IMR-90 (cell line): ENCODE measurements at regions not wholly inside any gene's neighbourhood (a gene's known extent, or its start where the extent isn't known, plus 50 kb on each side); places are given as distances from the start of the nearest gene placed in this dataset.

Source experiments
- ATAC-seq: fragments of 200-7000 bp; cut with Tn5 transposase; 2 replicates; pipeline ENCODE4 v1.9.1; 2020; ENCODE audit warnings: low read depth, mild to moderate bottlenecking, moderate library complexity
- BruUV-seq: library from RNA; stranded (reverse); fragments of 400-500 nt; replicated peaks from 2 replicates; lab custom pipeline; 2021; lab: Mats Ljungman, UMichigan
- CTCF ChIA-PET: fragments of 300-600 bp; formaldehyde crosslinking; extraction: SDS; loops from one replicate; lab custom pipeline; 2021; ENCODE audit warnings: antibody characterized with exemption; lab: Yijun Ruan, JAX
- POLR2A ChIA-PET: fragments of 300-600 bp; sonication (Branson Sonifier 250); formaldehyde crosslinking; loops from one replicate; lab custom pipeline; 2022; ENCODE audit warnings: antibody characterized with exemption; ENCODE audit not compliant: unreplicated experiment; lab: Charles Lee
- DNase-seq: peaks from one replicate; pipeline ENCODE4 v3.0.0; 2013
- H2AFZ ChIP-seq: replicated peaks from 2 replicates; pipeline ENCODE3; 2013; ENCODE audit warnings: low read length, mild to moderate bottlenecking; ENCODE audit not compliant: poor library complexity
- H2AK5ac ChIP-seq: 2 replicates; pipeline ENCODE4 v1.6.1; 2013; ENCODE audit warnings: low read depth, low read length, inconsistent platforms
- H2AK9ac ChIP-seq: replicated peaks from 2 replicates; pipeline ENCODE3; 2013; ENCODE audit warnings: mild to moderate bottlenecking, low read depth, low read length, moderate library complexity; ENCODE audit not compliant: poor library complexity
- H2BK120ac ChIP-seq: 2 replicates; pipeline ENCODE4 v1.6.1; 2013; ENCODE audit warnings: low read depth, low read length, inconsistent platforms
- H2BK15ac ChIP-seq: 3 replicates; pipeline ENCODE4 v1.6.1; 2013; ENCODE audit warnings: low read depth, low read length, inconsistent platforms
- H2BK20ac ChIP-seq: 2 replicates; pipeline ENCODE4 v1.6.1; 2013; ENCODE audit warnings: low read depth, mild to moderate bottlenecking, inconsistent platforms, low read length, moderate library complexity
- H2BK5ac ChIP-seq: 2 replicates; pipeline ENCODE4 v1.6.1; 2013; ENCODE audit warnings: mild to moderate bottlenecking, low read depth, low read length, inconsistent platforms; ENCODE audit not compliant: poor library complexity, severe bottlenecking
- H3K14ac ChIP-seq: replicated peaks from 2 replicates; pipeline ENCODE4 v1.6.1; 2013; ENCODE audit warnings: low read depth, low read length, inconsistent platforms
- H3K18ac ChIP-seq: 2 replicates; pipeline ENCODE4 v1.6.1; 2013; ENCODE audit warnings: low read depth, low read length, control low read depth
- H3K23ac ChIP-seq: 2 replicates; pipeline ENCODE4 v1.6.1; 2013; ENCODE audit warnings: low read depth, low read length, inconsistent platforms
- H3K27ac ChIP-seq: 2 replicates; pipeline ENCODE4 v1.5.1; 2013; ENCODE audit warnings: mild to moderate bottlenecking, control low read depth, low read length; ENCODE audit not compliant: insufficient read depth
- H3K27me3 ChIP-seq: 2 replicates; pipeline ENCODE4 v1.6.1; 2013; ENCODE audit warnings: low read length; ENCODE audit not compliant: control insufficient read depth, insufficient read depth
- H3K36me3 ChIP-seq: 2 replicates; pipeline ENCODE4 v1.6.1; 2013; ENCODE audit warnings: low read length, mixed read lengths; ENCODE audit not compliant: control insufficient read depth, insufficient read depth
- H3K4ac ChIP-seq: 2 replicates; pipeline ENCODE4 v1.6.1; 2013; ENCODE audit warnings: low read depth, low read length, inconsistent platforms
- H3K4me1 ChIP-seq: 2 replicates; pipeline ENCODE4 v1.6.1; 2013; ENCODE audit warnings: low read length, mixed read lengths; ENCODE audit not compliant: control insufficient read depth, insufficient read depth
- H3K4me2 ChIP-seq: 2 replicates; pipeline ENCODE4 v1.6.1; 2013; ENCODE audit warnings: low read depth, mild to moderate bottlenecking, control low read depth, low read length, moderate library complexity
- H3K4me3 ChIP-seq: 2 replicates; pipeline ENCODE4 v1.5.1; 2013; ENCODE audit warnings: low read depth, mild to moderate bottlenecking, control low read depth, low read length, moderate library complexity; ENCODE audit not compliant: insufficient read depth
- H3K56ac ChIP-seq: 2 replicates; pipeline ENCODE4 v1.6.1; 2013; ENCODE audit warnings: low read length, inconsistent platforms; ENCODE audit not compliant: insufficient read depth; ENCODE audit errors: extremely low read depth
- H3K79me1 ChIP-seq, 2 experiments: 2 replicates each; pipeline ENCODE4 v1.6.1; 2013; ENCODE audit warnings: low read length in 2 of 2, inconsistent platforms in 1 of 2, low read depth in 1 of 2
- H3K9ac ChIP-seq: 2 replicates; pipeline ENCODE4 v1.6.1; 2013; ENCODE audit warnings: low read depth, low read length, control low read depth
- H3K9me1 ChIP-seq: 2 replicates; pipeline ENCODE4 v1.6.1; 2013; ENCODE audit warnings: low read length, inconsistent platforms; ENCODE audit not compliant: insufficient read depth
- H3K9me3 ChIP-seq: 2 replicates; pipeline ENCODE4 v1.6.1; 2013; ENCODE audit warnings: low read length; ENCODE audit not compliant: control insufficient read depth, insufficient read depth
- H4K20me1 ChIP-seq: 2 replicates; pipeline ENCODE4 v1.6.1; 2013; ENCODE audit warnings: low read length, inconsistent platforms; ENCODE audit not compliant: insufficient read depth
- H4K5ac ChIP-seq: 2 replicates; pipeline ENCODE4 v1.6.1; 2013; ENCODE audit warnings: mild to moderate bottlenecking, low read depth, low read length, control low read depth
- H4K8ac ChIP-seq, 2 experiments: 2 replicates each; pipeline ENCODE4 v1.6.1; 2013; ENCODE audit warnings: low read depth in 2 of 2, low read length in 2 of 2, control low read depth in 1 of 2, inconsistent platforms in 1 of 2
- H4K91ac ChIP-seq: 2 replicates; pipeline ENCODE4 v1.6.1; 2013; ENCODE audit warnings: low read depth, low read length, inconsistent platforms; ENCODE audit not compliant: insufficient read depth
- BHLHE40 ChIP-seq: fragments of 150-350 bp; IDR thresholded peaks from 2 replicates; pipeline ENCODE4 v1.6.1; 2016; ENCODE audit warnings: mild to moderate bottlenecking, low read depth, low read length
- CEBPB ChIP-seq: IDR thresholded peaks from 2 replicates; pipeline ENCODE4 v1.6.1; 2012; ENCODE audit warnings: low read depth, low read length, improper control_type of control experiment
- CHD1 ChIP-seq: IDR thresholded peaks from 2 replicates; pipeline ENCODE4 v1.6.1; 2012; ENCODE audit warnings: low read depth, low read length, improper control_type of control experiment
- CTCF ChIP-seq: conservative IDR thresholded peaks from 2 replicates; pipeline ENCODE4 v1.5.1; 2012; ENCODE audit warnings: mild to moderate bottlenecking, low read depth, low read length, improper control_type of control experiment
- ELK1 ChIP-seq: fragments of 150-350 bp; IDR thresholded peaks from 2 replicates; pipeline ENCODE4 v1.6.1; 2016; ENCODE audit warnings: low read depth, mild to moderate bottlenecking, low read length, moderate library complexity, borderline replicate concordance
- FOS ChIP-seq: fragments of 150-350 bp; IDR thresholded peaks from 2 replicates; pipeline ENCODE4 v1.6.1; 2016; ENCODE audit warnings: low read depth, low read length
- MAFK ChIP-seq: IDR thresholded peaks from 2 replicates; pipeline ENCODE4 v1.6.1; 2012; ENCODE audit warnings: low read depth, low read length, improper control_type of control experiment
- MAZ ChIP-seq: IDR thresholded peaks from 2 replicates; pipeline ENCODE4 v1.6.1; 2012; ENCODE audit warnings: low read depth, mild to moderate bottlenecking, low read length, improper control_type of control experiment, moderate library complexity, borderline replicate concordance
- MXI1 ChIP-seq: IDR thresholded peaks from 2 replicates; pipeline ENCODE4 v1.6.1; 2012; ENCODE audit warnings: low read depth, mild to moderate bottlenecking, low read length, moderate library complexity, borderline replicate concordance
- NFE2L2 ChIP-seq: fragments of 150-350 bp; IDR thresholded peaks from 2 replicates; pipeline ENCODE4 v1.6.1; 2016; ENCODE audit warnings: low read depth, mild to moderate bottlenecking, low read length
- POLR2A ChIP-seq: IDR thresholded peaks from 2 replicates; pipeline ENCODE4 v1.6.1; 2012; ENCODE audit warnings: mild to moderate bottlenecking, low read depth, low read length
- RAD21 ChIP-seq: IDR thresholded peaks from 2 replicates; pipeline ENCODE4 v1.6.1; 2012; ENCODE audit warnings: low read length, improper control_type of control experiment
- RCOR1 ChIP-seq: IDR thresholded peaks from 2 replicates; pipeline ENCODE4 v1.6.1; 2012; ENCODE audit warnings: mild to moderate bottlenecking, low read length, improper control_type of control experiment; ENCODE audit not compliant: insufficient replicate concordance
- RFX5 ChIP-seq: IDR thresholded peaks from 2 replicates; pipeline ENCODE4 v1.8.0; 2012; ENCODE audit warnings: low read depth, mild to moderate bottlenecking, low read length, moderate library complexity
- SMC3 ChIP-seq: fragments of 150-350 bp; IDR thresholded peaks from 2 replicates; pipeline ENCODE4 v1.6.1; 2016; ENCODE audit warnings: low read depth, mild to moderate bottlenecking, antibody characterized with exemption, low read length, moderate library complexity
- USF2 ChIP-seq: fragments of 150-350 bp; IDR thresholded peaks from 2 replicates; pipeline ENCODE4 v1.6.1; 2017; ENCODE audit warnings: mild to moderate bottlenecking, antibody characterized with exemption, low read length, low read depth
- WGBS, 2 experiments: methylation state at CpG; one replicate each; pipeline versions ENCODE4 v1.1.5 to v1.1.7; 2013; ENCODE audit warnings: missing lambda C conversion rate in 2 of 2; ENCODE audit not compliant: insufficient read length in 1 of 2; ENCODE audit errors: extremely low coverage in 2 of 2; 5-methylcytosine and 5-hydroxymethylcytosine counted together
- dilution Hi-C: fragments of 300-500 bp; cut with HindIII; formaldehyde crosslinking; loops from one replicate; pipeline ENCODE4 v1.14.3; 2018; ENCODE audit warnings: low sequenced_read_pairs; ENCODE audit not compliant: unreplicated experiment
- in situ Hi-C: fragments of 300-500 bp; cut with MboI; formaldehyde crosslinking; loops from 3 replicates; pipeline ENCODE4 v1.14.3; 2019; ENCODE audit warnings: low sequenced_read_pairs, inconsistent platforms, mixed read lengths
- intact Hi-C: fragments of 100-400 bp; cut with micrococcal nuclease; formaldehyde crosslinking; loops from 2 replicates; pipeline ENCODE4 v1.10.0; 2022

- no peak overlapping the region for H3K27ac ChIP-seq
- no peaks in the 10 kb centered on the region for H3K36me3 ChIP-seq
- no peak overlapping the region for H3K4ac ChIP-seq
- H2AK9ac ChIP-seq = no peak overlapping the region
- no peaks in the 10 kb centered on the region for H3K9me3 ChIP-seq
- no peak for DNase-seq
- no peak overlapping the region for H3K14ac ChIP-seq
- H4K20me1 ChIP-seq = no peaks in the 10 kb centered on the region
- no peak overlapping the region for H3K56ac ChIP-seq
- no peak overlapping the region for H3K23ac ChIP-seq
- no peaks in the 10 kb centered on the region for H3K79me1 ChIP-seq
- WGBS, 2 experiments = no CpG with 5 or more reads among the region's 2 CpGs
- H3K27me3 ChIP-seq = no peaks in the 10 kb centered on the region
- H2AFZ ChIP-seq = no peak overlapping the region
- no TSS peak for BruUV-seq
- H2AK5ac ChIP-seq = no peak overlapping the region
- H3K18ac ChIP-seq = no peak overlapping the region
- CTCF ChIA-PET = no interaction called here
- no peak overlapping the region for H3K4me2 ChIP-seq
- intact Hi-C loops = no loop called here
- H2BK120ac ChIP-seq = no peak overlapping the region
- H4K91ac ChIP-seq = no peak overlapping the region
- H4K8ac ChIP-seq = no peak overlapping the region
- H3K9ac ChIP-seq = no peak overlapping the region
- H3K4me3 ChIP-seq = no peak overlapping the region
- ATAC-seq = no peak
- H4K5ac ChIP-seq = no peak overlapping the region
- no peaks in the 10 kb centered on the region for H3K9me1 ChIP-seq
- dilution Hi-C loops = no loop called here
- in situ Hi-C loops = no loop called here
- no peak for TF ChIP-seq RFX5
- no peak for TF ChIP-seq MXI1
- no peak for TF ChIP-seq NFE2L2
- no peak for TF ChIP-seq MAFK
- TF ChIP-seq FOS = no peak
- no peak for TF ChIP-seq RAD21
- TF ChIP-seq BHLHE40 = no peak
- no peak for TF ChIP-seq USF2
- no peak for TF ChIP-seq MAZ
- no peak for TF ChIP-seq RCOR1
- TF ChIP-seq SMC3 = no peak
- no peak for TF ChIP-seq CEBPB
- TF ChIP-seq POLR2A = no peak
- TF ChIP-seq CHD1 = no peak
- no peak for TF ChIP-seq ELK1
- TF ChIP-seq CTCF = no peak
- H2BK20ac ChIP-seq = no peak overlapping the region
- POLR2A ChIA-PET = no interaction called here
- H2BK15ac ChIP-seq = peak overlapping the region; percentile 6; the same call in 1 of the 3 replicates
- no peak overlapping the region for H2BK5ac ChIP-seq
- H3K4me1 ChIP-seq = peaks cover 7% of the 10 kb centered on the region; the same call in 1 of the 2 replicates
Measured at GRCh38 chr4:28232376-28232775, 1371.7 kb downstream of the STIM2 start.
